H9 (cell line): ENCODE measurements at regions not wholly inside any gene's neighbourhood (a gene's known extent, or its start where the extent isn't known, plus 50 kb on each side); places are given as distances from the start of the nearest gene placed in this dataset.
"Not testable (repeated sequence)": the region's sequence is repeated elsewhere in the genome, so short reads cannot be mapped to it uniquely, and the experiment has no call there.

Source experiments
- DNase-seq: peaks from one replicate; pipeline ENCODE4 v3.0.0-alpha.2; 2017
- H2AFZ ChIP-seq: one replicate; pipeline ENCODE4 v1.6.1; 2013; ENCODE audit warnings: mild to moderate bottlenecking, low read length, control low read depth, moderate library complexity
- H2AK5ac ChIP-seq: 2 replicates; pipeline ENCODE4 v1.6.1; 2013; ENCODE audit warnings: low read length, control low read depth, mixed read lengths; ENCODE audit not compliant: insufficient read length
- H2BK120ac ChIP-seq: one replicate; pipeline ENCODE4 v1.6.1; 2013; ENCODE audit warnings: low read depth, mild to moderate bottlenecking, low read length, control low read depth, inconsistent platforms; ENCODE audit not compliant: poor library complexity, severe bottlenecking
- H2BK12ac ChIP-seq: 2 replicates; pipeline ENCODE4 v1.6.1; 2013; ENCODE audit warnings: low read length, control low read depth, mixed read lengths, low read depth; ENCODE audit not compliant: insufficient read length
- H2BK15ac ChIP-seq: 2 replicates; pipeline ENCODE4 v1.6.1; 2013; ENCODE audit warnings: low read depth, low read length, control low read depth
- H2BK20ac ChIP-seq: one replicate; pipeline ENCODE4 v1.6.1; 2013; ENCODE audit warnings: low read depth, mild to moderate bottlenecking, low read length, control low read depth, inconsistent platforms; ENCODE audit not compliant: poor library complexity, severe bottlenecking
- H2BK5ac ChIP-seq: 2 replicates; pipeline ENCODE4 v1.6.1; 2013; ENCODE audit warnings: low read length, control low read depth, mixed read lengths; ENCODE audit not compliant: insufficient read length
- H3K14ac ChIP-seq: 2 replicates; pipeline ENCODE4 v1.6.1; 2013; ENCODE audit warnings: low read length, control low read depth; ENCODE audit not compliant: insufficient read depth
- H3K18ac ChIP-seq: 2 replicates; pipeline ENCODE4 v1.6.1; 2013; ENCODE audit warnings: low read depth, mild to moderate bottlenecking, mixed read lengths, low read length, control low read depth; ENCODE audit not compliant: insufficient read length
- H3K23ac ChIP-seq: 2 replicates; pipeline ENCODE4 v1.6.1; 2013; ENCODE audit warnings: low read length, control low read depth, mixed read lengths, low read depth; ENCODE audit not compliant: insufficient read length
- H3K23me2 ChIP-seq: 2 replicates; pipeline ENCODE4 v1.6.1; 2013; ENCODE audit warnings: low read depth, mild to moderate bottlenecking, mixed read lengths, low read length, control low read depth; ENCODE audit not compliant: insufficient read length, poor library complexity, severe bottlenecking
- H3K27ac ChIP-seq: 2 replicates; pipeline ENCODE4 v1.5.1; 2013; ENCODE audit warnings: low read length, control low read depth, mixed read lengths, low read depth; ENCODE audit not compliant: insufficient read length
- H3K27me3 ChIP-seq: 2 replicates; pipeline ENCODE4 v1.6.1; 2013; ENCODE audit warnings: low read length, control low read depth, inconsistent platforms; ENCODE audit not compliant: insufficient read depth
- H3K4ac ChIP-seq: 2 replicates; pipeline ENCODE4 v1.6.1; 2013; ENCODE audit warnings: low read depth, mild to moderate bottlenecking, control low read depth, inconsistent platforms, low read length, moderate library complexity
- H3K4me1 ChIP-seq: 2 replicates; pipeline ENCODE4 v1.6.1; 2013; ENCODE audit warnings: low read length, control low read depth, inconsistent platforms; ENCODE audit not compliant: insufficient read depth
- H3K4me2 ChIP-seq: 2 replicates; pipeline ENCODE4 v1.6.1; 2013; ENCODE audit warnings: low read length, control low read depth, mixed read lengths; ENCODE audit not compliant: insufficient read length, insufficient read depth
- H3K56ac ChIP-seq: 2 replicates; pipeline ENCODE4 v1.6.1; 2013; ENCODE audit warnings: low read depth, mild to moderate bottlenecking, mixed read lengths, low read length, control low read depth; ENCODE audit not compliant: insufficient read length
- H3K79me1 ChIP-seq: 2 replicates; pipeline ENCODE4 v1.6.1; 2013; ENCODE audit warnings: low read depth, mild to moderate bottlenecking, moderate library complexity, low read length, control low read depth, inconsistent platforms; ENCODE audit not compliant: insufficient read depth, poor library complexity, severe bottlenecking
- H3K79me2 ChIP-seq: 2 replicates; pipeline ENCODE4 v1.6.1; 2013; ENCODE audit warnings: low read length, control low read depth, inconsistent platforms; ENCODE audit not compliant: insufficient read depth
- H3K9ac ChIP-seq: 2 replicates; pipeline ENCODE4 v1.6.1; 2013; ENCODE audit warnings: low read length, control low read depth, mixed read lengths; ENCODE audit not compliant: insufficient read length; ENCODE audit errors: extremely low read depth
- H3K9me3 ChIP-seq: one replicate; pipeline ENCODE4 v1.6.1; 2013; ENCODE audit warnings: low read depth, low read length, inconsistent platforms; ENCODE audit not compliant: control insufficient read depth
- H3T11ph ChIP-seq: one replicate; pipeline ENCODE4 v1.6.1; 2013; ENCODE audit warnings: mild to moderate bottlenecking, low read length, control low read depth, inconsistent platforms
- H4K20me1 ChIP-seq: one replicate; pipeline ENCODE4 v1.6.1; 2013; ENCODE audit not compliant: control insufficient read depth, insufficient read length, insufficient read depth
- H4K5ac ChIP-seq: 2 replicates; pipeline ENCODE4 v1.6.1; 2013; ENCODE audit warnings: low read depth, mild to moderate bottlenecking, mixed read lengths, low read length, control low read depth; ENCODE audit not compliant: insufficient read length
- H4K8ac ChIP-seq: replicated peaks from 2 replicates; pipeline ENCODE4 v1.6.1; 2013; ENCODE audit warnings: low read length, control low read depth, mixed read lengths, low read depth; ENCODE audit not compliant: insufficient read length
- H4K91ac ChIP-seq: 2 replicates; pipeline ENCODE4 v1.6.1; 2013; ENCODE audit warnings: low read depth, mild to moderate bottlenecking, moderate library complexity, mixed read lengths, low read length, control low read depth; ENCODE audit not compliant: insufficient read length
- H3K27ac Mint-ChIP-seq, 3 experiments: 2 replicates in 2 of 3; 3 replicates in 1 of 3; pipeline ENCODE4 v1.8.0; 2020 to 2021; ENCODE audit warnings: mixed read lengths in 3 of 3, mild to moderate bottlenecking in 1 of 3, moderate library complexity in 1 of 3
- H3K27me3 Mint-ChIP-seq: 2 replicates; pipeline ENCODE4 v1.8.0; 2021; ENCODE audit warnings: low read depth, mild to moderate bottlenecking, moderate library complexity, mixed read lengths
- H3K36me3 Mint-ChIP-seq, 3 experiments: 2 replicates in 2 of 3; 3 replicates in 1 of 3; pipeline ENCODE4 v1.8.0; 2020 to 2021; ENCODE audit warnings: low read depth in 3 of 3, mixed read lengths in 3 of 3; ENCODE audit not compliant: insufficient read depth in 1 of 3
- H3K4me1 Mint-ChIP-seq, 2 experiments: 2 replicates each; pipeline ENCODE4 v1.8.0; 2020; ENCODE audit warnings: mixed read lengths in 2 of 2
- H3K4me3 Mint-ChIP-seq, 2 experiments: 2 replicates in 1 of 2; 3 replicates in 1 of 2; pipeline ENCODE4 v1.8.0; 2020 to 2021; ENCODE audit warnings: mild to moderate bottlenecking in 2 of 2, mixed read lengths in 2 of 2, moderate library complexity in 1 of 2
- H3K9me3 Mint-ChIP-seq, 2 experiments: 2 replicates in 1 of 2; 3 replicates in 1 of 2; pipeline ENCODE4 v1.8.0; 2020; ENCODE audit warnings: mild to moderate bottlenecking in 2 of 2, mixed read lengths in 2 of 2, moderate library complexity in 1 of 2
- CTCF ChIP-seq: fragments of 200-600 bp; sonication (generic); conservative IDR thresholded peaks from 3 replicates; pipeline ENCODE4 v1.8.0; 2021; ENCODE audit warnings: antibody characterized with exemption, mild to moderate bottlenecking
- WGBS: extraction: QIAGEN DNeasy Blood & Tissue Kit; methylation state at CpG from one replicate; pipeline ENCODE4 v1.1.7; 2013; ENCODE audit warnings: missing lambda C conversion rate, low lambda C conversion rate, mixed read lengths; ENCODE audit not compliant: insufficient read length; ENCODE audit errors: extremely low coverage; 5-methylcytosine and 5-hydroxymethylcytosine counted together

GRCh38 chr4:175335331-175335730, 417.2 kb downstream of the ADAM29 start:
- H3K56ac ChIP-seq: no peak overlapping the region
- DNase-seq: no peak
- H2AK5ac ChIP-seq: no peak overlapping the region
- no peak overlapping the region for H3K18ac ChIP-seq
- H3K9ac ChIP-seq: no peak overlapping the region
- no peaks in the 10 kb centered on the region for H3K4me1 ChIP-seq
- no peak overlapping the region for H4K5ac ChIP-seq
- no peak overlapping the region for H2BK5ac ChIP-seq
- H4K20me1 ChIP-seq: no peaks in the 10 kb centered on the region
- no peaks in the 10 kb centered on the region for H3K79me2 ChIP-seq
- H3K36me3 Mint-ChIP-seq: no peaks in the 10 kb centered on the region
- no peak for TF ChIP-seq CTCF
- no peak overlapping the region for H2BK15ac ChIP-seq
- H3K4me1 Mint-ChIP-seq: no peaks in the 10 kb centered on the region
- no peaks in the 10 kb centered on the region for H3K79me1 ChIP-seq
- H2BK20ac ChIP-seq: no peak overlapping the region
- H3K4me3 Mint-ChIP-seq: no peak overlapping the region
- H2BK120ac ChIP-seq: no peak overlapping the region
- H3K9me3 Mint-ChIP-seq: no peaks in the 10 kb centered on the region
- H3K27ac ChIP-seq: no peak overlapping the region
- no peaks in the 10 kb centered on the region for H3K9me3 ChIP-seq
- no peak overlapping the region for H4K8ac ChIP-seq
- no peak overlapping the region for H3K14ac ChIP-seq
- no peak overlapping the region for H3T11ph ChIP-seq
- H2BK12ac ChIP-seq: no peak overlapping the region
- H3K27me3 Mint-ChIP-seq: no peaks in the 10 kb centered on the region
- H2AFZ ChIP-seq: no peak overlapping the region
- no peak overlapping the region for H3K4ac ChIP-seq
- no peak overlapping the region for H3K27ac Mint-ChIP-seq
- H3K23me2 ChIP-seq: no peaks in the 10 kb centered on the region
- no peak overlapping the region for H3K23ac ChIP-seq
- H3K27me3 ChIP-seq: no peaks in the 10 kb centered on the region
- H4K91ac ChIP-seq: no peak overlapping the region
- H3K4me2 ChIP-seq: no peak overlapping the region

- H3K4me1 ChIP-seq, H3K23ac ChIP-seq, DNase-seq, H3K4me1 Mint-ChIP-seq, H3K14ac ChIP-seq, H2AK5ac ChIP-seq, H3K18ac ChIP-seq, H3K27me3 ChIP-seq, H2BK20ac ChIP-seq, H2BK5ac ChIP-seq, H3K4ac ChIP-seq, H4K20me1 ChIP-seq, H3K79me2 ChIP-seq, H3K9me3 ChIP-seq, H4K8ac ChIP-seq, H2BK12ac ChIP-seq, H3K27ac Mint-ChIP-seq, H4K91ac ChIP-seq, H3K56ac ChIP-seq, H3K79me1 ChIP-seq, H3K27ac ChIP-seq, H3K27me3 Mint-ChIP-seq, H2AFZ ChIP-seq, H3K9ac ChIP-seq, H2BK120ac ChIP-seq, H4K5ac ChIP-seq, H3K23me2 ChIP-seq, H2BK15ac ChIP-seq, H3K36me3 Mint-ChIP-seq, H3K4me3 Mint-ChIP-seq, H3K4me2 ChIP-seq, H3T11ph ChIP-seq, H3K9me3 Mint-ChIP-seq: not testable (repeated sequence)
- WGBS: no CpG with 5 or more reads among the region's 5 CpGs
These were observed 418.4 kb downstream of the ADAM29 start for GRCh38 chr4:175336570-175336969.
